ENCODE measurements at regions not wholly inside any gene's neighbourhood (a gene's known extent, or its start where the extent isn't known, plus 50 kb on each side); places are given as distances from the start of the nearest gene placed in this dataset.

DNA sequence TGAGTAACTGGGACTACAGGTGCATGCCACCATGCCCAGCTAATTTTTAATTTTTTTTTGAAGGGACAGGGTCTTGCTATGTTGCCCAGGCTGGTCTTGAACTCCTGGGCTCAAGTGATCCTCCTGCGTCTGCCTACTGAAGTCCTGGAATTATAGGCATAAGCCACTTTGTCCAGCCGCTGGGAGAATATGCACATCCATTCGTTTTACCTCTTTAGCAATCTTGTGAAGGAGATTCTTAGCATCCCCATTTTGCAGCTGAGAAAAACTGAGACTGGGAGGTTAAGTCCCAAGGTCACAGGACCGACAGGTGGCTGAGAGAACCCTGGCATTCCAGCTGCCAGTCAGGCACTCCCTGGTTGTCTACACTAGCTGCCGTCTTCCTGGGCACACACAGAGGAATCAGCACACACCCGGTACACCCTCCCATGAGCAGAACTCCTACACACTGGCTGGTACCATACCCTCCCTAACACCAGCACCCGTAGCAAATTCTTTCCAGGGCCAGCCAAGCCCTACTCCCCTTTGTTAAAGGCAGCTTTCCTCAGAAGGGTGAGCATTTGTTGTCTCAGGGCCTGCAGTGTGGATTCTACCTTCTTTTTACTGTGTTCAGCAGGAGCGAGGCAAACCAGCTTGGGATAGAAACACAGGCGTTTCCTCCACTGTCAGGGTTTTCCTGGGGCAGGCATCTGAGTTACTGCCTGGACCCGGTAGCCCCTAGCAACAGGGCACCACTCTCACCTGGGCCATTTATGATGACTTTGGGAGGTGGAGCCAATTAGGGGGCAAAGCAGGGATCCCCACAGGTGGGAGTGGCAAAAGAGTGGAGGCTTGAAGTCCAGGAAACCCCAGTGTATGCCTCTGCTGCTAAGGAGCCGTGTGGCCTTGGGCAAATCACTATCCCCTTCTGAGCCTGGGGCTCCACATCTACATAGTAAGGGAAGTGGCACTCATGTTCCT is 70.2 kb downstream of the IRF2BPL start:
- Histone ChIP-seq H3K9me3 (replicated peaks; ENCODE audit: control insufficient read depth, low read depth, low read length) (no peaks in the 10 kb centered on the region), H3K4me3 (ENCODE audit: low read length) (no peak overlapping the region), H3K27ac (ENCODE audit: low read length) (peak overlapping the region; percentile 62), H3K36me3 (ENCODE audit: control insufficient read depth, insufficient read depth, low read length) (no peaks in the 10 kb centered on the region), H3K27me3 (ENCODE audit: control insufficient read depth, insufficient read depth, low read length) (no peaks in the 10 kb centered on the region), H3K4me1 (ENCODE audit: control insufficient read depth, insufficient read depth, low read length) (peaks cover 76% of the 10 kb centered on the region)
- 73% methylated on average over 10 of the region's 11 CpGs for WGBS (ENCODE audit: insufficient coverage)
- no peak for DNase-seq

DNA sequence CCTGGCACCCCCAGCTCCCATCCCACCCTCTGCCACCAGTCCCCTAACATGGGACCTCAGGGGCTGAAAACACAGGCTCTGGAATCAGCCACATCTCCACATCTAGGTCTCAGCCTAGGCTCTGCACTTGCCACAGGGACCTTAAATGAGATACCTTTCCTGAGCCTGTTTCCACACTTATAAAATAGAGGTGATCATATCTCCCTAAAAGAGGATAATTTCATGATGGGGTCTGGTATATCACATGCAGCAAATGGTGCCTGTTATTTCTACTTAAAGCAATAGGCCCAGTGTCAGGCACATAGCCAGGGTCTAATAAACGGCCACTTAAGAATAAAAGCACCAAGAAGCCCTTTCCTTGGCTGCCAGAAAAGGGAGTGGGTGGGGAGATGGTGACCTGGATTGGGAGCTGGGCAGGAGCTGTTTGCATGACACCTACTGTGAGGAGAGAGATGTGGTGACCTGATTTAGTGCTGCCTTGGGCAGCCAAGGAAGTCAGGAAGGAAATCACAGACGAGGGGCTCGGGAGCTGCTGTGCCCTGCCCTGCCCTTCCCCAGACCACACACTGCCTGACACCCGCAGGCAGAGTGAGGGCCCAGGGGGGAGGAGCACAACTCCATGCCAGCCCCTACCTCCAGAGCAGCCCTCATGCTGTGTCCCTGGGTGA is 71.2 kb downstream of the IRF2BPL start:
- H3K27me3 ChIP-seq (ENCODE audit: control insufficient read depth, insufficient read depth, low read length), result no peaks in the 10 kb centered on the region
- WGBS (ENCODE audit: insufficient coverage), result 25% methylated on average over 1 of the region's 4 CpGs
- H3K36me3 ChIP-seq (ENCODE audit: control insufficient read depth, insufficient read depth, low read length), result no peaks in the 10 kb centered on the region
- no peak for DNase-seq
- H3K4me1 ChIP-seq (ENCODE audit: control insufficient read depth, insufficient read depth, low read length), result peaks cover 80% of the 10 kb centered on the region
- H3K27ac ChIP-seq (ENCODE audit: low read length), result peak overlapping the region; percentile 90
- no peaks in the 10 kb centered on the region for H3K9me3 ChIP-seq (replicated peaks; ENCODE audit: control insufficient read depth, low read depth, low read length)
- H3K4me3 ChIP-seq (ENCODE audit: low read length), result no peak overlapping the region

DNA sequence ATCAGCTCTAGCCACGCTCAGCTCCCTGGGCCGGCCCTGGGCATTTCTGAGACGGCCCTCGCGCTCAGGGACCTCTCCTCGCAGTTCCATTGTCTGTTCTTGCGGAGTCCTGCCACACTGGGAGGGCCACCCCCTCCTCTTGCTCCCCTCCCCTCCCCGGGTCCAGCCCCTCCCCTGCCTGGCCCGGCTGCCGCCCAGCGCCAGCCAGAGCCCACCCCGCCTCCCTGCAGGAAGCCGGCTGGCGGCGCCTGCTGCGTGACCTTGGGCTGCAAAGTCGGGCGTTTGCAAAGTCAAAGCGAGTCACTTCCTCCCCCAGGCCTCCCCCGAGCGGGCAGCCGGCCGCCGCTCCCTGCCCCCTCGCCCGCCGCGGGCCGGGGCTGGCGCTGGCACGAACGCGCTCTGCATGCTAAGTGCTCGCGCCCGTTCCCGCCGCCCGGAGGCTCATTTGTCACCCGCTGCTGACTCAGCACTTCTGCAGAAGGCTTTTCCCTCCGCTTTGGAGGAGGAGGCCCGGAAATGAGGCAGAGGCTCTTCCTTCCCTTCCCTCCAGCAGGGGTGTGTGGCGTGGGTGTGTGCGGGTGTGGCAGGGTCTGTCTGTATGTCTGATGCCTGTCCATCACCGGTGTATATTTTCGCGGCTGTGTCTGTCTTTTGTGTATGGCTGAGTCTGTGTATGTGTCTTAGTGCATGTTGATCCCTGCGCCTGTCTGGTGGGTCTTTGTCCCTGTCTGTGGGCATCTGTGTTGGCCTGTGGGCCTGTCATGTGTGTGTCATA is 72.0 kb downstream of the IRF2BPL start:
- H3K9me3 ChIP-seq (replicated peaks; ENCODE audit: control insufficient read depth, low read depth, low read length), result no peaks in the 10 kb centered on the region
- H3K36me3 ChIP-seq (ENCODE audit: control insufficient read depth, insufficient read depth, low read length), result no peaks in the 10 kb centered on the region
- peaks cover 80% of the 10 kb centered on the region for H3K4me1 ChIP-seq (ENCODE audit: control insufficient read depth, insufficient read depth, low read length)
- H3K27ac ChIP-seq (ENCODE audit: low read length), result peak overlapping the region; percentile 90
- peak overlapping the region; percentile 46 for H3K4me3 ChIP-seq (ENCODE audit: low read length)
- DNase-seq, result peak; percentile 96
- no peaks in the 10 kb centered on the region for H3K27me3 ChIP-seq (ENCODE audit: control insufficient read depth, insufficient read depth, low read length)
- WGBS (ENCODE audit: insufficient coverage), result 1% methylated on average over 40 of the region's 48 CpGs

DNA sequence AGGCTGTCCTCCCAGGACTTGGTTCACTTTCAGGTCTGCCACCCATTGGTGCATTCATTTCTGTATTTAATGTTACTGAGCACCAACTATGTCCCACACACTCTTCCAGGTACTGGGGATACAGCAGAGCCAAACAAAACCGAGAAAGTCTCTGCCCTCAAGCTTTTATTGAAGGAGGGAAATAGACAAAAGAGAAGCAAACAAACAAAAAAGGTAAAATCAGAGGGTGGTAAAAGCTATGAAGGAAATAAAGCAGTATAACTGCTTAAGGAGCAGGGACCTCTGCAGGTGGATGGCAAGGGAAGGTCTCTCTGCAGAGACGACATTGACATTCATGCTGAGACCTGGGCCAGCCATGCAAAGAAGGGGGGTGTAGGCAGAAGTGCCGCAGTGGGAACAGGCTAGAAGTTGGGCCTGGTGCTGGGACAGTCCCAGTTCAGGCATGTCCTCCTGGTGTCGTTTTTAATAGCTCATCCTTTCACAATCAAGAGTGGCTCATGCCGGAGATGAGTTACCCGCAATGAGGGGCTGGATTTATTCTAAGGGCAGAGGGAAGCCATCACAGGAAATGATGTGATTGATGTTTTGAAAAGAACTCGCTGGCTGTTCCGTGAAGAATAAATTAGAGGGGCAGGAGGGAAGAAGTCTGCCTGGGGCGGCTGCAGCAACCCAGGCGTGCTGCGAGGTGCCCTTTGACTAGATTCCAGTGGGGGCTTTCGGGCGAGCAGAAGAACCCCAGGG is 72.8 kb downstream of the IRF2BPL start:
- Histone ChIP-seq H3K4me1 (ENCODE audit: control insufficient read depth, insufficient read depth, low read length) (peaks cover 82% of the 10 kb centered on the region), H3K4me3 (ENCODE audit: low read length) (peak overlapping the region; percentile 28), H3K27me3 (ENCODE audit: control insufficient read depth, insufficient read depth, low read length) (no peaks in the 10 kb centered on the region), H3K27ac (ENCODE audit: low read length) (peak overlapping the region; percentile 90), H3K36me3 (ENCODE audit: control insufficient read depth, insufficient read depth, low read length) (no peaks in the 10 kb centered on the region), H3K9me3 (replicated peaks; ENCODE audit: control insufficient read depth, low read depth, low read length) (no peaks in the 10 kb centered on the region)
- peak; percentile 58 for DNase-seq
- WGBS (ENCODE audit: insufficient coverage), result 12% methylated on average over 11 of the region's 13 CpGs

DNA sequence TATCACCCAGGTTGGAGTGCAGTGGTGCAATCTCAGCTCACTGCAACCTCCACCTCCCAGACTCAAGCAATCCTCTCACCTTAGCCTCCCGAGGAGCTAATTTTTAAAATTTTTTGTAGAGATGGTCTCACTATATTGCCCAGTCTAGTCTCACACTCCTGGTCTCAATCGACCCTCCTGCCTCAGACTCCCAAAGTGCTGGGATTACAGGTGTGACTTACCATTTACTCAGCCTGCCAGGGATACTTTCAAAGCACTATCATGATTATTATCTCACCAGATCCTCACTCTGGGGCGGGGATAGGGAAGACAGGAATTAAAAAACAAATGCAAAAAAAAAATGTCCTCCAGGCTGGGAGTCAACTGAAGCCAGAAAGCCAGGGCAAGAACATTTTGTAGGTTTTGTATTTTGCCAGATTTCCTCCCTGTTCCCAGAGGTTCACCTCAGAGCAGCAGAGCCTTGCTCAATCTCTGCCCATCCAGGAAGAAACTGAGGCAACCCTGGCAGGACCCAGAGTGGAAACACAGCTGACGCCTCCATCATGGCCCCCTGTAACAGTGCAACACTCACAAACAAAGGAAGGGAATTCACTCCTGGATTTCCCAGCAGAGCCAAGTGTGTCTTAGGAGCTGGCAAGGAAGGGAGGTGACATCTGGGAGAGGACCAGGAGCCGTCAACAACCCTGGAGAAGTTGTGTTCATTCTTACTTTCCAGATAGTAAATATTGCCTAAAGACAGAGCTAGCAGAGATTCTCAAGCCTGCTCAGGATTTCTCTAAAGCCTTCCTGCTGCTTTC is 73.9 kb downstream of the IRF2BPL start:
- no CpG with 5 or more reads among the region's 5 CpGs for WGBS (ENCODE audit: insufficient coverage)
- H3K9me3 ChIP-seq (replicated peaks; ENCODE audit: control insufficient read depth, low read depth, low read length), result no peaks in the 10 kb centered on the region
- H3K27ac ChIP-seq (ENCODE audit: low read length), result peak overlapping the region; percentile 90
- H3K27me3 ChIP-seq (ENCODE audit: control insufficient read depth, insufficient read depth, low read length), result no peaks in the 10 kb centered on the region
- DNase-seq, result no peak
- peaks cover 92% of the 10 kb centered on the region for H3K4me1 ChIP-seq (ENCODE audit: control insufficient read depth, insufficient read depth, low read length)
- H3K36me3 ChIP-seq (ENCODE audit: control insufficient read depth, insufficient read depth, low read length), result no peaks in the 10 kb centered on the region
- H3K4me3 ChIP-seq (ENCODE audit: low read length), result no peak overlapping the region

DNA sequence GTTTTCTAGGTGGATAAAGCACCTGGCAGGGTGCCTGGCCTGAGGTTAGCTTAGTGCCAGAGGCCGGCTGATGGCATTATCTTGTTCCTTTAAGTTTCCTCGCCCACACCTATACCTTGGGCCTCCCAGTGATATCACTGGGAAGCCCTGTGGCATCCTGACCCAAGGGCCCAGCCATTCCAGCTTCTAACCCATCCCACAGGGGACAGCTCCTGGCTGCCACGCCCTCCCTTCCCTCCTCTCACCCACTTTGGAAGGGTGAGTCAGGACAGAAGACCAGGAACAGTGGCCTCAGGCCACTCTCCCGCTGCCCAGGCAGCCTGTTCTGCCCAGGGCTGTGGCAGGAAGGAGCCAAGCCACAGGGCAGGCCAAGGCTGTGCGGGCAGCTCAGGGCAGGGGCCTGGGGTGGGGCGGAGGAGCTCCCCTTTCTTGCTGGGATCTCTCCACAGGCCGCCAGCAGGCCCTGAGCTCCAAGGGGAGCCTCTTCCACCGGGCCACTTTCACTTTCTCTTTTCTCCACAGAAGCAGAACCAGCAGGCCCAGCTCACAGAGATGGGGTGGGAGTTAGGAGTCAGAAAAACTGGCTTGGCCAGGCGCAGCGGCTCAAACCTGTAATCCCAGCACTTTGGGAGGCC is 75.1 kb downstream of the IRF2BPL start:
- peak; percentile 88 for DNase-seq
- H3K36me3 ChIP-seq (ENCODE audit: control insufficient read depth, insufficient read depth, low read length), result no peaks in the 10 kb centered on the region
- H3K27ac ChIP-seq (ENCODE audit: low read length), result peak overlapping the region; percentile 89
- no peaks in the 10 kb centered on the region for H3K27me3 ChIP-seq (ENCODE audit: control insufficient read depth, insufficient read depth, low read length)
- WGBS (ENCODE audit: insufficient coverage), result 92% methylated on average over 2 of the region's 10 CpGs
- peaks cover 86% of the 10 kb centered on the region for H3K4me1 ChIP-seq (ENCODE audit: control insufficient read depth, insufficient read depth, low read length)
- H3K9me3 ChIP-seq (replicated peaks; ENCODE audit: control insufficient read depth, low read depth, low read length), result no peaks in the 10 kb centered on the region
- H3K4me3 ChIP-seq (ENCODE audit: low read length), result no peak overlapping the region

DNA sequence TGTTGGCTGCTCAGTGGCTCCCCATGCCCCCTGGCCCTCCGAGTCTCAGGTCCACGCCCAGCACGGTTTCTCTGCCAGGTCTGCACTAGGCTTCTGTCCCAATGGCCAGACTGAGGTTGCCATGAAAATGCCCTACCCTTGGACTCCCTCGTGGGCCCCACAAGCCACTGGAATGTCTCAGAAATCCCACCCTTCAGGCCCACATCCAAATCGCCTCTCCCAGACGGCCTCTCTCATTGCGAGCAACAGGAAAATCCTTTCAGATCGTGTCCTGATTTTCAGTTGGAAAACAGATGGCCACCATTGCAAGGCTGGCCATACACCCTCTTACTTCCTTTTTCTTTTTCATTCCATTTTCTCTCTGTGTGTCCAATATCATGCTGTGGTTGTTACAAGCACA is 77.3 kb downstream of the IRF2BPL start:
- no peaks in the 10 kb centered on the region for H3K36me3 ChIP-seq (ENCODE audit: control insufficient read depth, insufficient read depth, low read length)
- H3K27ac ChIP-seq (ENCODE audit: low read length), result peak overlapping the region; percentile 44
- H3K27me3 ChIP-seq (ENCODE audit: control insufficient read depth, insufficient read depth, low read length), result no peaks in the 10 kb centered on the region
- no peak overlapping the region for H3K4me3 ChIP-seq (ENCODE audit: low read length)
- DNase-seq, result peak; percentile 77
- H3K4me1 ChIP-seq (ENCODE audit: control insufficient read depth, insufficient read depth, low read length), result peaks cover 87% of the 10 kb centered on the region
- 21% methylated on average over 8 of the region's 8 CpGs for WGBS (ENCODE audit: insufficient coverage)
- H3K9me3 ChIP-seq (replicated peaks; ENCODE audit: control insufficient read depth, low read depth, low read length), result no peaks in the 10 kb centered on the region

DNA sequence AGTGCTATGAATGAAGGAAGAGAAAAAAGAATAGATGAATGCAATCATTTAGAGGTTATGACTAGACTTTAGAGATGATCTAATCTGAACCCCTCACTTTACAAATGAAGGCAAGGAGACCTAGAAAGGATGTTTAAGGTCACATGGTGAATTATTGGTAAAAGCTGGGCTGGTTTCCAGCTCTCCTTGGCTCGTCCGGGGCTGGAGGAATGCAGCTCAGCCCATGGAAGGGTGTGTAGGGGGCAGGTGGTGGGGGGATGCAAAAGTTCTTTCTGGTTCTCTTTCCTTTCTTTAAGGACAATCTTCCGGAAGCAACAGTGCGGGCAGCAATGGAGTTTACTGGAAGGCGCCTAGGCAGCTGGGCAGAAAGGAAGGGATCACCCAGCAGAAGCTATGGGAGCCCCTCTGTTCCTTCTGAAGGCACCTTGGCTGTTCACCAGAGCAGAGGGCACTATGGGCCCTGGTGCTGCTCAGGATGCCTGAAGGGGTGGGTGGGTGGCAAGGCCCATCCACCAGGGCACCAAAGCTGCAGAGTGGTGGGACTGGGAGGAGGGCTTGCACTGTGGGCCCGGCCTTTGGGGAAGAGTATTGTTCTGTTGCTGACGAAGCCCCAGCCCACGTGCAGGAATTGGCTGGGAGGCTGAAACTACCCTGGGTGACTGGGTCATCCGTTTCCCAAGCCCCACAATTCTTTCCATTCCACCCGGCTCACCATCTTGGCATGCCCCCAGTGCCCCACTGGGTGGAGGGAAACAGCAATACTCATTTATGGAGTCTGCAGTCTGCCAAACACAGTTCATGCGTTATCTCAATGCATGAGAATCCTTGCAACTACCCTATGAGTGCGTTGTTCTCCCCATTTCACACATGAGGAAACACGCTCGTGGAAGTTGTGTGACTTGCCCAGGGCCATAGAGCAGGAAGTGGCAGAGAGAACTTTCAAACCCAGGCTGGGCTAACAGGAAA is 78.2 kb downstream of the IRF2BPL start:
- Histone ChIP-seq H3K36me3 (ENCODE audit: control insufficient read depth, insufficient read depth, low read length) (no peaks in the 10 kb centered on the region), H3K27ac (ENCODE audit: low read length) (peak overlapping the region; percentile 44), H3K4me3 (ENCODE audit: low read length) (no peak overlapping the region), H3K4me1 (ENCODE audit: control insufficient read depth, insufficient read depth, low read length) (peaks cover 79% of the 10 kb centered on the region), H3K9me3 (replicated peaks; ENCODE audit: control insufficient read depth, low read depth, low read length) (no peaks in the 10 kb centered on the region), H3K27me3 (ENCODE audit: control insufficient read depth, insufficient read depth, low read length) (no peaks in the 10 kb centered on the region)
- peak; percentile 65 for DNase-seq
- 57% methylated on average over 6 of the region's 14 CpGs for WGBS (ENCODE audit: insufficient coverage)

Measured in muscle of leg (tissue), 3 donors.